LNCaP clone FGC (cell line): ENCODE measurements at regions not wholly inside any gene's neighbourhood (a gene's known extent, or its start where the extent isn't known, plus 50 kb on each side); places are given as distances from the start of the nearest gene placed in this dataset.

Source experiments
- DNase-seq: peaks from one replicate; pipeline ENCODE4 v3.0.0-alpha.2; 2011; ENCODE audit warnings: low read depth
- H3K4me3 ChIP-seq: 2 replicates; pipeline ENCODE4 v1.5.1; 2011; ENCODE audit warnings: mild to moderate bottlenecking, low read depth, low read length, control low read depth
- CTCF ChIP-seq: IDR thresholded peaks from 2 replicates; pipeline ENCODE4 v1.5.1; 2012; ENCODE audit warnings: mild to moderate bottlenecking; ENCODE audit not compliant: control insufficient read depth, insufficient read depth; ENCODE audit errors: extremely low read depth

GRCh38 chr2:41720331-41721251, 327.2 kb upstream of the PKDCC start:
- H3K4me3 ChIP-seq = no peak overlapping the region
- no peak for DNase-seq
- no peak for TF ChIP-seq CTCF

- TF ChIP-seq CTCF = no peak
These were observed 325.0 kb upstream of the PKDCC start for GRCh38 chr2:41722668-41723369.

GRCh38 chr2:41723526-41723925, 324.3 kb upstream of the PKDCC start:
- no peak for TF ChIP-seq CTCF
- H3K4me3 ChIP-seq = no peak overlapping the region
- no peak for DNase-seq

More at GRCh38 chr2:41722668-41723369, 325.0 kb upstream of the PKDCC start:
- H3K4me3 ChIP-seq = no peak overlapping the region
- no peak for DNase-seq

GRCh38 chr2:41724465-41724864, 323.4 kb upstream of the PKDCC start:
- H3K4me3 ChIP-seq = no peak overlapping the region
- TF ChIP-seq CTCF = no peak
- no peak for DNase-seq

GRCh38 chr2:41725901-41726300, 321.9 kb upstream of the PKDCC start:
- TF ChIP-seq CTCF = no peak
- H3K4me3 ChIP-seq = no peak overlapping the region
- no peak for DNase-seq

- no peak for DNase-seq
- no peak overlapping the region for H3K4me3 ChIP-seq
- no peak for TF ChIP-seq CTCF
These were observed 321.5 kb upstream of the PKDCC start for GRCh38 chr2:41726364-41726763.
